ENCODE measurements at regions not wholly inside any gene's neighbourhood (a gene's known extent, or its start where the extent isn't known, plus 50 kb on each side); places are given as distances from the start of the nearest gene placed in this dataset.

DNA sequence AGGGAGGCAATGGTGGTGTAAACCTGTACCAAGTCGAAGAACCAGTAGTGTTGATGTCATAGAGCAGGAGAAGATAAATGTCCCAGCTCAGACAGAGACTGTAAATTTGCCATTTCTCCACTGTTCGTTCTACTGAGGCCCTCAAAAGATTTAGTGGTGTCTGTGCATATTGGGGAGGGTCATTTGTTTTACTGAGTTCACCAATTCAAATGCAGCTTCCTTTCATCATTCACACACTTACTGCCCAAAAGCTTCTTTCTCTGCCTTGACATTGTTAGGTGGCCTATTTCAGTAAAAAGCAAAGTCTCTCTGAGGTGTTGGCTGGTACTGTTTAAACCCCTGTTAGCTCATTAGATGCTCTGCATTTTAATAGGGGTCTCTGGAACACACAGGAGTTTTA, 86.2 kb upstream of the EDNRB start:
- no peaks in the 10 kb centered on the region for H3K27me3 ChIP-seq (ENCODE audit: insufficient read depth)
- H3F3A ChIP-seq (replicated peaks; ENCODE audit: low read depth), result no peaks in the 10 kb centered on the region
- no peak for ATAC-seq
- peak overlapping the region; percentile 80 for H2AFZ ChIP-seq
- H3K4me3 Mint-ChIP-seq, result no peak overlapping the region
- DNase-seq (ENCODE audit: low spot score), result no peak
- peaks cover 4% of the 10 kb centered on the region for H3K27me3 Mint-ChIP-seq (ENCODE audit: insufficient read depth, low read depth, poor library complexity)
- peaks cover 33% of the 10 kb centered on the region for H3K9me3 Mint-ChIP-seq
- H3K4me1 ChIP-seq (ENCODE audit: insufficient read depth), result no peaks in the 10 kb centered on the region
- peaks cover 25% of the 10 kb centered on the region; the same call in 2 of the 3 replicates for H3K36me3 Mint-ChIP-seq (ENCODE audit: low read depth)
- TF ChIP-seq EZH2 (IDR thresholded peaks at IDR 0.05; ENCODE audit: low read depth, unreplicated experiment), result no peak
- no peak overlapping the region for H3K4me2 ChIP-seq
- H3K27ac ChIP-seq (ENCODE audit: low read depth), result no peak overlapping the region
- no peaks in the 10 kb centered on the region; the same call in 1 of the 2 replicates for H3K36me3 ChIP-seq (ENCODE audit: insufficient read depth)
- no peak overlapping the region for H3K27ac Mint-ChIP-seq
- H3K4me1 Mint-ChIP-seq, result no peaks in the 10 kb centered on the region
- H4K20me1 ChIP-seq (replicated peaks; ENCODE audit: insufficient read depth), result no peaks in the 10 kb centered on the region
- no peaks in the 10 kb centered on the region for H3K79me2 ChIP-seq (replicated peaks; ENCODE audit: insufficient read depth)
- no peaks in the 10 kb centered on the region for H3K9me2 ChIP-seq (ENCODE audit: insufficient read depth)
- H3K4me3 ChIP-seq, result no peak overlapping the region

DNA sequence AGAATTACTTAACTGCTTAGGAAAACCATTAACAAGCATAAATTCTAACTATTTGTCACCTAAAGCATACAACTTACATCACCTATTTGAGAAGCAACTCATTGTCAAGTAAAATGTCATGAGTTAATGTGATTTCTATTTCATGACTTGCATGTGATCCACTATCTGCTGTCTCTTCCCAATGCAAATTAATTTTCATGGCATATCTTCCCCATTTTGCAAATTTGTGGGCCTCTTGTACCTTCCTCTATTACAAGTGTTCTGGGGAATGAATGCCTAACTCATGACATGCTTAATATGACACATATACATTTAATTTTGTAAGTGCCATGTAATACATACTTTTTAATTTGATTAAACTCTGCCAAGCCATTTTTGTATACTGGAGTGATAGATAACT, 81.1 kb upstream of the EDNRB start:
- DNase-seq (ENCODE audit: low spot score) (no peak), ATAC-seq (no peak)
- H3K9me3 Mint-ChIP-seq, result peaks cover 31% of the 10 kb centered on the region
- no peaks in the 10 kb centered on the region for H3K27me3 ChIP-seq (ENCODE audit: insufficient read depth)
- H3K4me3 ChIP-seq, result no peak overlapping the region
- no peak overlapping the region for H3K27ac Mint-ChIP-seq
- no peaks in the 10 kb centered on the region for H3K4me1 ChIP-seq (ENCODE audit: insufficient read depth)
- no peak overlapping the region for H2AFZ ChIP-seq
- no peaks in the 10 kb centered on the region for H3K9me2 ChIP-seq (ENCODE audit: insufficient read depth)
- H3K79me2 ChIP-seq (replicated peaks; ENCODE audit: insufficient read depth), result no peaks in the 10 kb centered on the region
- H3K4me2 ChIP-seq, result no peak overlapping the region
- H3K4me1 Mint-ChIP-seq, result no peaks in the 10 kb centered on the region
- H4K20me1 ChIP-seq (replicated peaks; ENCODE audit: insufficient read depth), result no peaks in the 10 kb centered on the region
- H3K27ac ChIP-seq (ENCODE audit: low read depth), result no peak overlapping the region
- H3K4me3 Mint-ChIP-seq, result no peak overlapping the region
- no peaks in the 10 kb centered on the region for H3K27me3 Mint-ChIP-seq (ENCODE audit: insufficient read depth, low read depth, poor library complexity)
- TF ChIP-seq, protein P1, sequence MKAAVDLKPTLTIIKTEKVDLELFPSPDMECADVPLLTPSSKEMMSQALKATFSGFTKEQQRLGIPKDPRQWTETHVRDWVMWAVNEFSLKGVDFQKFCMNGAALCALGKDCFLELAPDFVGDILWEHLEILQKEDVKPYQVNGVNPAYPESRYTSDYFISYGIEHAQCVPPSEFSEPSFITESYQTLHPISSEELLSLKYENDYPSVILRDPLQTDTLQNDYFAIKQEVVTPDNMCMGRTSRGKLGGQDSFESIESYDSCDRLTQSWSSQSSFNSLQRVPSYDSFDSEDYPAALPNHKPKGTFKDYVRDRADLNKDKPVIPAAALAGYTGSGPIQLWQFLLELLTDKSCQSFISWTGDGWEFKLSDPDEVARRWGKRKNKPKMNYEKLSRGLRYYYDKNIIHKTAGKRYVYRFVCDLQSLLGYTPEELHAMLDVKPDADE (IDR thresholded peaks at IDR 0.05), result no peak
- TF ChIP-seq ZNF331 (CRISPR knock-in tag; IDR thresholded peaks at IDR 0.05; ENCODE audit: low read depth) (no peak), NANOG (IDR thresholded peaks at IDR 0.05; ENCODE audit: borderline replicate concordance) (no peak)
- TF ChIP-seq, protein P2, sequence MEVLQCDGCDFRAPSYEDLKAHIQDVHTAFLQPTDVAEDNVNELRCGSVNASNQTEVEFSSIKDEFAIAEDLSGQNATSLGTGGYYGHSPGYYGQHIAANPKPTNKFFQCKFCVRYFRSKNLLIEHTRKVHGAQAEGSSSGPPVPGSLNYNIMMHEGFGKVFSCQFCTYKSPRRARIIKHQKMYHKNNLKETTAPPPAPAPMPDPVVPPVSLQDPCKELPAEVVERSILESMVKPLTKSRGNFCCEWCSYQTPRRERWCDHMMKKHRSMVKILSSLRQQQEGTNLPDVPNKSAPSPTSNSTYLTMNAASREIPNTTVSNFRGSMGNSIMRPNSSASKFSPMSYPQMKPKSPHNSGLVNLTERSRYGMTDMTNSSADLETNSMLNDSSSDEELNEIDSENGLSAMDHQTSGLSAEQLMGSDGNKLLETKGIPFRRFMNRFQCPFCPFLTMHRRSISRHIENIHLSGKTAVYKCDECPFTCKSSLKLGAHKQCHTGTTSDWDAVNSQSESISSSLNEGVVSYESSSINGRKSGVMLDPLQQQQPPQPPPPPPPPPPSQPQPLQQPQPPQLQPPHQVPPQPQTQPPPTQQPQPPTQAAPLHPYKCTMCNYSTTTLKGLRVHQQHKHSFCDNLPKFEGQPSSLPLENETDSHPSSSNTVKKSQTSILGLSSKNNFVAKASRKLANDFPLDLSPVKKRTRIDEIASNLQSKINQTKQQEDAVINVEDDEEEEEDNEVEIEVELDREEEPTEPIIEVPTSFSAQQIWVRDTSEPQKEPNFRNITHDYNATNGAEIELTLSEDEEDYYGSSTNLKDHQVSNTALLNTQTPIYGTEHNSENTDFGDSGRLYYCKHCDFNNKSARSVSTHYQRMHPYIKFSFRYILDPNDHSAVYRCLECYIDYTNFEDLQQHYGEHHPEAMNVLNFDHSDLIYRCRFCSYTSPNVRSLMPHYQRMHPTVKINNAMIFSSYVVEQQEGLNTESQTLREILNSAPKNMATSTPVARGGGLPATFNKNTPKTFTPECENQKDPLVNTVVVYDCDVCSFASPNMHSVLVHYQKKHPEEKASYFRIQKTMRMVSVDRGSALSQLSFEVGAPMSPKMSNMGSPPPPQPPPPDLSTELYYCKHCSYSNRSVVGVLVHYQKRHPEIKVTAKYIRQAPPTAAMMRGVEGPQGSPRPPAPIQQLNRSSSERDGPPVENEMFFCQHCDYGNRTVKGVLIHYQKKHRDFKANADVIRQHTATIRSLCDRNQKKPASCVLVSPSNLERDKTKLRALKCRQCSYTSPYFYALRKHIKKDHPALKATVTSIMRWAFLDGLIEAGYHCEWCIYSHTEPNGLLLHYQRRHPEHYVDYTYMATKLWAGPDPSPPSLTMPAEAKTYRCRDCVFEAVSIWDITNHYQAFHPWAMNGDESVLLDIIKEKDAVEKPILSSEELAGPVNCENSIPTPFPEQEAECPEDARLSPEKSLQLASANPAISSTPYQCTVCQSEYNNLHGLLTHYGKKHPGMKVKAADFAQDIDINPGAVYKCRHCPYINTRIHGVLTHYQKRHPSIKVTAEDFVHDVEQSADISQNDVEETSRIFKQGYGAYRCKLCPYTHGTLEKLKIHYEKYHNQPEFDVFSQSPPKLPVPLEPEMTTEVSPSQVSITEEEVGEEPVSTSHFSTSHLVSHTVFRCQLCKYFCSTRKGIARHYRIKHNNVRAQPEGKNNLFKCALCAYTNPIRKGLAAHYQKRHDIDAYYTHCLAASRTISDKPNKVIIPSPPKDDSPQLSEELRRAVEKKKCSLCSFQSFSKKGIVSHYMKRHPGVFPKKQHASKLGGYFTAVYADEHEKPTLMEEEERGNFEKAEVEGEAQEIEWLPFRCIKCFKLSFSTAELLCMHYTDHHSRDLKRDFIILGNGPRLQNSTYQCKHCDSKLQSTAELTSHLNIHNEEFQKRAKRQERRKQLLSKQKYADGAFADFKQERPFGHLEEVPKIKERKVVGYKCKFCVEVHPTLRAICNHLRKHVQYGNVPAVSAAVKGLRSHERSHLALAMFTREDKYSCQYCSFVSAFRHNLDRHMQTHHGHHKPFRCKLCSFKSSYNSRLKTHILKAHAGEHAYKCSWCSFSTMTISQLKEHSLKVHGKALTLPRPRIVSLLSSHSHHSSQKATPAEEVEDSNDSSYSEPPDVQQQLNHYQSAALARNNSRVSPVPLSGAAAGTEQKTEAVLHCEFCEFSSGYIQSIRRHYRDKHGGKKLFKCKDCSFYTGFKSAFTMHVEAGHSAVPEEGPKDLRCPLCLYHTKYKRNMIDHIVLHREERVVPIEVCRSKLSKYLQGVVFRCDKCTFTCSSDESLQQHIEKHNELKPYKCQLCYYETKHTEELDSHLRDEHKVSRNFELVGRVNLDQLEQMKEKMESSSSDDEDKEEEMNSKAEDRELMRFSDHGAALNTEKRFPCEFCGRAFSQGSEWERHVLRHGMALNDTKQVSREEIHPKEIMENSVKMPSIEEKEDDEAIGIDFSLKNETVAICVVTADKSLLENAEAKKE (CRISPR knock-in tag; IDR thresholded peaks at IDR 0.05), result no peak
- TF ChIP-seq, protein P3, sequence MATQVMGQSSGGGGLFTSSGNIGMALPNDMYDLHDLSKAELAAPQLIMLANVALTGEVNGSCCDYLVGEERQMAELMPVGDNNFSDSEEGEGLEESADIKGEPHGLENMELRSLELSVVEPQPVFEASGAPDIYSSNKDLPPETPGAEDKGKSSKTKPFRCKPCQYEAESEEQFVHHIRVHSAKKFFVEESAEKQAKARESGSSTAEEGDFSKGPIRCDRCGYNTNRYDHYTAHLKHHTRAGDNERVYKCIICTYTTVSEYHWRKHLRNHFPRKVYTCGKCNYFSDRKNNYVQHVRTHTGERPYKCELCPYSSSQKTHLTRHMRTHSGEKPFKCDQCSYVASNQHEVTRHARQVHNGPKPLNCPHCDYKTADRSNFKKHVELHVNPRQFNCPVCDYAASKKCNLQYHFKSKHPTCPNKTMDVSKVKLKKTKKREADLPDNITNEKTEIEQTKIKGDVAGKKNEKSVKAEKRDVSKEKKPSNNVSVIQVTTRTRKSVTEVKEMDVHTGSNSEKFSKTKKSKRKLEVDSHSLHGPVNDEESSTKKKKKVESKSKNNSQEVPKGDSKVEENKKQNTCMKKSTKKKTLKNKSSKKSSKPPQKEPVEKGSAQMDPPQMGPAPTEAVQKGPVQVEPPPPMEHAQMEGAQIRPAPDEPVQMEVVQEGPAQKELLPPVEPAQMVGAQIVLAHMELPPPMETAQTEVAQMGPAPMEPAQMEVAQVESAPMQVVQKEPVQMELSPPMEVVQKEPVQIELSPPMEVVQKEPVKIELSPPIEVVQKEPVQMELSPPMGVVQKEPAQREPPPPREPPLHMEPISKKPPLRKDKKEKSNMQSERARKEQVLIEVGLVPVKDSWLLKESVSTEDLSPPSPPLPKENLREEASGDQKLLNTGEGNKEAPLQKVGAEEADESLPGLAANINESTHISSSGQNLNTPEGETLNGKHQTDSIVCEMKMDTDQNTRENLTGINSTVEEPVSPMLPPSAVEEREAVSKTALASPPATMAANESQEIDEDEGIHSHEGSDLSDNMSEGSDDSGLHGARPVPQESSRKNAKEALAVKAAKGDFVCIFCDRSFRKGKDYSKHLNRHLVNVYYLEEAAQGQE (IDR thresholded peaks at IDR 0.05; ENCODE audit: unreplicated experiment), result no peak
- TF ChIP-seq, protein P4, sequence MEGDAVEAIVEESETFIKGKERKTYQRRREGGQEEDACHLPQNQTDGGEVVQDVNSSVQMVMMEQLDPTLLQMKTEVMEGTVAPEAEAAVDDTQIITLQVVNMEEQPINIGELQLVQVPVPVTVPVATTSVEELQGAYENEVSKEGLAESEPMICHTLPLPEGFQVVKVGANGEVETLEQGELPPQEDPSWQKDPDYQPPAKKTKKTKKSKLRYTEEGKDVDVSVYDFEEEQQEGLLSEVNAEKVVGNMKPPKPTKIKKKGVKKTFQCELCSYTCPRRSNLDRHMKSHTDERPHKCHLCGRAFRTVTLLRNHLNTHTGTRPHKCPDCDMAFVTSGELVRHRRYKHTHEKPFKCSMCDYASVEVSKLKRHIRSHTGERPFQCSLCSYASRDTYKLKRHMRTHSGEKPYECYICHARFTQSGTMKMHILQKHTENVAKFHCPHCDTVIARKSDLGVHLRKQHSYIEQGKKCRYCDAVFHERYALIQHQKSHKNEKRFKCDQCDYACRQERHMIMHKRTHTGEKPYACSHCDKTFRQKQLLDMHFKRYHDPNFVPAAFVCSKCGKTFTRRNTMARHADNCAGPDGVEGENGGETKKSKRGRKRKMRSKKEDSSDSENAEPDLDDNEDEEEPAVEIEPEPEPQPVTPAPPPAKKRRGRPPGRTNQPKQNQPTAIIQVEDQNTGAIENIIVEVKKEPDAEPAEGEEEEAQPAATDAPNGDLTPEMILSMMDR (conservative IDR thresholded peaks at IDR 0.05; ENCODE audit: low read depth in 2 of 2), result no peak
- peaks cover 22% of the 10 kb centered on the region; the same call in 2 of the 3 replicates for H3K36me3 Mint-ChIP-seq (ENCODE audit: low read depth)
- H3K36me3 ChIP-seq (ENCODE audit: insufficient read depth), result no peaks in the 10 kb centered on the region; the same call in 1 of the 2 replicates
- no peaks in the 10 kb centered on the region for H3F3A ChIP-seq (replicated peaks; ENCODE audit: low read depth)

Measured in GM23338 (cell line).